H9 (cell line): ENCODE measurements at regions not wholly inside any gene's neighbourhood (a gene's known extent, or its start where the extent isn't known, plus 50 kb on each side); places are given as distances from the start of the nearest gene placed in this dataset.
A peak's percentile ranks its signal among the peaks of the same experiment; 100 is the strongest.

Source experiments
- DNase-seq: peaks from one replicate; pipeline ENCODE4 v3.0.0-alpha.2; 2017
- H2AFZ ChIP-seq: one replicate; pipeline ENCODE4 v1.6.1; 2013; ENCODE audit warnings: mild to moderate bottlenecking, low read length, control low read depth, moderate library complexity
- H2AK5ac ChIP-seq: 2 replicates; pipeline ENCODE4 v1.6.1; 2013; ENCODE audit warnings: low read length, control low read depth, mixed read lengths; ENCODE audit not compliant: insufficient read length
- H2BK120ac ChIP-seq: one replicate; pipeline ENCODE4 v1.6.1; 2013; ENCODE audit warnings: low read depth, mild to moderate bottlenecking, low read length, control low read depth, inconsistent platforms; ENCODE audit not compliant: poor library complexity, severe bottlenecking
- H2BK12ac ChIP-seq: 2 replicates; pipeline ENCODE4 v1.6.1; 2013; ENCODE audit warnings: low read length, control low read depth, mixed read lengths, low read depth; ENCODE audit not compliant: insufficient read length
- H2BK15ac ChIP-seq: 2 replicates; pipeline ENCODE4 v1.6.1; 2013; ENCODE audit warnings: low read depth, low read length, control low read depth
- H2BK20ac ChIP-seq: one replicate; pipeline ENCODE4 v1.6.1; 2013; ENCODE audit warnings: low read depth, mild to moderate bottlenecking, low read length, control low read depth, inconsistent platforms; ENCODE audit not compliant: poor library complexity, severe bottlenecking
- H2BK5ac ChIP-seq: 2 replicates; pipeline ENCODE4 v1.6.1; 2013; ENCODE audit warnings: low read length, control low read depth, mixed read lengths; ENCODE audit not compliant: insufficient read length
- H3K14ac ChIP-seq: 2 replicates; pipeline ENCODE4 v1.6.1; 2013; ENCODE audit warnings: low read length, control low read depth; ENCODE audit not compliant: insufficient read depth
- H3K18ac ChIP-seq: 2 replicates; pipeline ENCODE4 v1.6.1; 2013; ENCODE audit warnings: low read depth, mild to moderate bottlenecking, mixed read lengths, low read length, control low read depth; ENCODE audit not compliant: insufficient read length
- H3K23ac ChIP-seq: 2 replicates; pipeline ENCODE4 v1.6.1; 2013; ENCODE audit warnings: low read length, control low read depth, mixed read lengths, low read depth; ENCODE audit not compliant: insufficient read length
- H3K23me2 ChIP-seq: 2 replicates; pipeline ENCODE4 v1.6.1; 2013; ENCODE audit warnings: low read depth, mild to moderate bottlenecking, mixed read lengths, low read length, control low read depth; ENCODE audit not compliant: insufficient read length, poor library complexity, severe bottlenecking
- H3K27ac ChIP-seq: 2 replicates; pipeline ENCODE4 v1.5.1; 2013; ENCODE audit warnings: low read length, control low read depth, mixed read lengths, low read depth; ENCODE audit not compliant: insufficient read length
- H3K27me3 ChIP-seq: 2 replicates; pipeline ENCODE4 v1.6.1; 2013; ENCODE audit warnings: low read length, control low read depth, inconsistent platforms; ENCODE audit not compliant: insufficient read depth
- H3K4ac ChIP-seq: 2 replicates; pipeline ENCODE4 v1.6.1; 2013; ENCODE audit warnings: low read depth, mild to moderate bottlenecking, control low read depth, inconsistent platforms, low read length, moderate library complexity
- H3K4me1 ChIP-seq: 2 replicates; pipeline ENCODE4 v1.6.1; 2013; ENCODE audit warnings: low read length, control low read depth, inconsistent platforms; ENCODE audit not compliant: insufficient read depth
- H3K4me2 ChIP-seq: 2 replicates; pipeline ENCODE4 v1.6.1; 2013; ENCODE audit warnings: low read length, control low read depth, mixed read lengths; ENCODE audit not compliant: insufficient read length, insufficient read depth
- H3K56ac ChIP-seq: 2 replicates; pipeline ENCODE4 v1.6.1; 2013; ENCODE audit warnings: low read depth, mild to moderate bottlenecking, mixed read lengths, low read length, control low read depth; ENCODE audit not compliant: insufficient read length
- H3K79me1 ChIP-seq: 2 replicates; pipeline ENCODE4 v1.6.1; 2013; ENCODE audit warnings: low read depth, mild to moderate bottlenecking, moderate library complexity, low read length, control low read depth, inconsistent platforms; ENCODE audit not compliant: insufficient read depth, poor library complexity, severe bottlenecking
- H3K79me2 ChIP-seq: 2 replicates; pipeline ENCODE4 v1.6.1; 2013; ENCODE audit warnings: low read length, control low read depth, inconsistent platforms; ENCODE audit not compliant: insufficient read depth
- H3K9ac ChIP-seq: 2 replicates; pipeline ENCODE4 v1.6.1; 2013; ENCODE audit warnings: low read length, control low read depth, mixed read lengths; ENCODE audit not compliant: insufficient read length; ENCODE audit errors: extremely low read depth
- H3K9me3 ChIP-seq: one replicate; pipeline ENCODE4 v1.6.1; 2013; ENCODE audit warnings: low read depth, low read length, inconsistent platforms; ENCODE audit not compliant: control insufficient read depth
- H3T11ph ChIP-seq: one replicate; pipeline ENCODE4 v1.6.1; 2013; ENCODE audit warnings: mild to moderate bottlenecking, low read length, control low read depth, inconsistent platforms
- H4K20me1 ChIP-seq: one replicate; pipeline ENCODE4 v1.6.1; 2013; ENCODE audit not compliant: control insufficient read depth, insufficient read length, insufficient read depth
- H4K5ac ChIP-seq: 2 replicates; pipeline ENCODE4 v1.6.1; 2013; ENCODE audit warnings: low read depth, mild to moderate bottlenecking, mixed read lengths, low read length, control low read depth; ENCODE audit not compliant: insufficient read length
- H4K8ac ChIP-seq: replicated peaks from 2 replicates; pipeline ENCODE4 v1.6.1; 2013; ENCODE audit warnings: low read length, control low read depth, mixed read lengths, low read depth; ENCODE audit not compliant: insufficient read length
- H4K91ac ChIP-seq: 2 replicates; pipeline ENCODE4 v1.6.1; 2013; ENCODE audit warnings: low read depth, mild to moderate bottlenecking, moderate library complexity, mixed read lengths, low read length, control low read depth; ENCODE audit not compliant: insufficient read length
- H3K27ac Mint-ChIP-seq, 3 experiments: 2 replicates in 2 of 3; 3 replicates in 1 of 3; pipeline ENCODE4 v1.8.0; 2020 to 2021; ENCODE audit warnings: mixed read lengths in 3 of 3, mild to moderate bottlenecking in 1 of 3, moderate library complexity in 1 of 3
- H3K27me3 Mint-ChIP-seq: 2 replicates; pipeline ENCODE4 v1.8.0; 2021; ENCODE audit warnings: low read depth, mild to moderate bottlenecking, moderate library complexity, mixed read lengths
- H3K36me3 Mint-ChIP-seq, 3 experiments: 2 replicates in 2 of 3; 3 replicates in 1 of 3; pipeline ENCODE4 v1.8.0; 2020 to 2021; ENCODE audit warnings: low read depth in 3 of 3, mixed read lengths in 3 of 3; ENCODE audit not compliant: insufficient read depth in 1 of 3
- H3K4me1 Mint-ChIP-seq, 2 experiments: 2 replicates each; pipeline ENCODE4 v1.8.0; 2020; ENCODE audit warnings: mixed read lengths in 2 of 2
- H3K4me3 Mint-ChIP-seq, 2 experiments: 2 replicates in 1 of 2; 3 replicates in 1 of 2; pipeline ENCODE4 v1.8.0; 2020 to 2021; ENCODE audit warnings: mild to moderate bottlenecking in 2 of 2, mixed read lengths in 2 of 2, moderate library complexity in 1 of 2
- H3K9me3 Mint-ChIP-seq, 2 experiments: 2 replicates in 1 of 2; 3 replicates in 1 of 2; pipeline ENCODE4 v1.8.0; 2020; ENCODE audit warnings: mild to moderate bottlenecking in 2 of 2, mixed read lengths in 2 of 2, moderate library complexity in 1 of 2
- WGBS: extraction: QIAGEN DNeasy Blood & Tissue Kit; methylation state at CpG from one replicate; pipeline ENCODE4 v1.1.7; 2013; ENCODE audit warnings: missing lambda C conversion rate, low lambda C conversion rate, mixed read lengths; ENCODE audit not compliant: insufficient read length; ENCODE audit errors: extremely low coverage; 5-methylcytosine and 5-hydroxymethylcytosine counted together
- TF ChIP-seq, protein P1 (sequence below): fragments of 200-600 bp; sonication (generic); conservative IDR thresholded peaks from 3 replicates; pipeline ENCODE4 v1.8.0; 2021; ENCODE audit warnings: antibody characterized with exemption, mild to moderate bottlenecking

DNA sequence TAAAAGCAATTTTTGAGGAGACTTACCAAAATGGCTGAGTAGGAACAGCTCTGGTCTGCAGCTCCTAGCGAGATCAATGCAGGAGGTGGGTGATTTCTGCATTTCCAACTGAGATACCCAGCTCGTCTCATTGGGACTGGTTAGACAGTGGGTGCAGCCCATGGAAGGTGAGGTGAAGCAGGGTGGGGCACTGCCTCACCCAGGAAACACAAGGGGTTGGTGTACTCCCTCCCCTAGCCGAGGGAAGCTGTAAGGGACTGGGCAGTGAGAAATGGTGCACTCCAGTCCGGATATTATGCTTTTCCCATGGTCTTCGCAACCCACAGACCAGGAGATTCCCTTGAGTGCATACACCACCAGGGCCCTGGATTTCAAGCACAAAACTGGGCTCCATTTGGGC, 419.0 kb downstream of the NUP35 start:
- no peak for DNase-seq
- Histone ChIP-seq H4K5ac (no peak overlapping the region), H4K91ac (no peak overlapping the region), H3K14ac (peak overlapping the region; percentile 71; the same call in 1 of the 2 replicates), H3K27me3 (no peaks in the 10 kb centered on the region), H2BK12ac (no peak overlapping the region), H3K9me3 (no peaks in the 10 kb centered on the region), H3K56ac (no peak overlapping the region), H3K9ac (no peak overlapping the region), H4K8ac (no peak overlapping the region), H2AFZ (no peak overlapping the region), H3K23me2 (no peaks in the 10 kb centered on the region), H3K27ac (no peak overlapping the region), H2BK15ac (no peak overlapping the region), H2AK5ac (no peak overlapping the region), H3K79me1 (no peaks in the 10 kb centered on the region), H3K4me2 (no peak overlapping the region), H4K20me1 (no peaks in the 10 kb centered on the region), H2BK5ac (no peak overlapping the region), H3K4me1 (peaks cover 7% of the 10 kb centered on the region; the same call in 1 of the 2 replicates), H3K4ac (no peak overlapping the region), H3K23ac (no peak overlapping the region), H3K79me2 (no peaks in the 10 kb centered on the region), H2BK20ac (no peak overlapping the region), H2BK120ac (no peak overlapping the region), H3K18ac (no peak overlapping the region), H3T11ph (no peak overlapping the region)
- Mint-ChIP-seq H3K27ac (peak overlapping the region in 1 of 3 experiments; percentile 88; a peak in 2 of 7 replicates), H3K36me3 (peaks cover 13 to 23% (median 15%) of the 10 kb centered on the region in 3 experiments), H3K27me3 (peaks cover 3% of the 10 kb centered on the region; the same call in 1 of the 2 replicates), H3K9me3 (peaks cover 13 to 28% of the 10 kb centered on the region in 2 experiments), H3K4me1 (peaks cover 10 to 14% of the 10 kb centered on the region in 2 experiments), H3K4me3 (no peak overlapping the region)
- no CpG with 5 or more reads among the region's 5 CpGs for WGBS
- TF ChIP-seq, protein P1, sequence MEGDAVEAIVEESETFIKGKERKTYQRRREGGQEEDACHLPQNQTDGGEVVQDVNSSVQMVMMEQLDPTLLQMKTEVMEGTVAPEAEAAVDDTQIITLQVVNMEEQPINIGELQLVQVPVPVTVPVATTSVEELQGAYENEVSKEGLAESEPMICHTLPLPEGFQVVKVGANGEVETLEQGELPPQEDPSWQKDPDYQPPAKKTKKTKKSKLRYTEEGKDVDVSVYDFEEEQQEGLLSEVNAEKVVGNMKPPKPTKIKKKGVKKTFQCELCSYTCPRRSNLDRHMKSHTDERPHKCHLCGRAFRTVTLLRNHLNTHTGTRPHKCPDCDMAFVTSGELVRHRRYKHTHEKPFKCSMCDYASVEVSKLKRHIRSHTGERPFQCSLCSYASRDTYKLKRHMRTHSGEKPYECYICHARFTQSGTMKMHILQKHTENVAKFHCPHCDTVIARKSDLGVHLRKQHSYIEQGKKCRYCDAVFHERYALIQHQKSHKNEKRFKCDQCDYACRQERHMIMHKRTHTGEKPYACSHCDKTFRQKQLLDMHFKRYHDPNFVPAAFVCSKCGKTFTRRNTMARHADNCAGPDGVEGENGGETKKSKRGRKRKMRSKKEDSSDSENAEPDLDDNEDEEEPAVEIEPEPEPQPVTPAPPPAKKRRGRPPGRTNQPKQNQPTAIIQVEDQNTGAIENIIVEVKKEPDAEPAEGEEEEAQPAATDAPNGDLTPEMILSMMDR: no peak
